Nucleus accumbens (tissue), 56 donors: ENCODE measurements at regions not wholly inside any gene's neighbourhood (a gene's known extent, or its start where the extent isn't known, plus 50 kb on each side); places are given as distances from the start of the nearest gene placed in this dataset.

Experiments used
- DNase-seq, 56 donors: peaks; one replicate each; lab custom pipeline; 2025; lab: John Stamatoyannopoulos, UW

DNA sequence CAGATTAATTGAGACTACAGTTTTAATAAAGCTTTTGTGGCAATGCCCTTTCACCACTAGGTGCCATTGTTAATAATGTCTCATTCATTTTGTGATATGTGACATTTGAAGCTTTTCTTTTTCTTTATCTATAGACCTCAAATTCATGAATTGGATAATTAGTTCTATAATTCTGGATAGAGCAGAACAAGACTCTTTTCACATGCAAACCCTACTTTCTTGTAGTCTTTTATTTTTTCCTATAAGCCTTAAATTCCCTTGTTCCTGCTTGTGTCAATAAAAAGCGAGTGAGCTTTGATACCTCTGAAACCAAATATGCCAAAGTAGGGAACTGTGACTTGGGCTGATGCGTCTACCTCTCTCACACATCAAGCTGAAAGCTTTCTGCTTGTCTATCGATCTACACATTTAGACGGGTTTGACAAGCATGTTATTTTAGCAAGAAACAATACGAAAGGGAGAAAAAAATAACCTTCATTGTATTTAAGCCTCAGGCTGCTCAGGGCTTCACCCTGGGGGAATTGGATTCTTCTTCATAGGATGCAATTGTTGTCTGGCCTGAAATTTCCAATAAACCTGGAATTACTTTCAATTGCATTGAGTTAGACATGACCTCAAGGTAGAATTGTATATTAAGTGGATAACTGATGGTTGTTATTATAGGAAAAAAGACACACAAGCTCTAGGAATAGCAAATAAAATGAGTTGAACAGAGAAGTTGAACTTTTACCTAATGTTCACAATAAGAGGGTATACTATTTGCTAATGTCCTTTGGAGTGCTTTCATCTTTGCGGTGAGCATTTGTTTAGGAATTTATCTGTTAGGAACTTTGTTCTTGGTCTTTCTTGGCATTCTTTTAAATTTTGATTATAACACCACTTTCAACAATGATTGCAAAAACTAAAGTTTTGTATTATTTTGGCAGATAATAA, 1150.2 kb upstream of the PCDH9 start:
- DNase-seq, result no peak

DNA sequence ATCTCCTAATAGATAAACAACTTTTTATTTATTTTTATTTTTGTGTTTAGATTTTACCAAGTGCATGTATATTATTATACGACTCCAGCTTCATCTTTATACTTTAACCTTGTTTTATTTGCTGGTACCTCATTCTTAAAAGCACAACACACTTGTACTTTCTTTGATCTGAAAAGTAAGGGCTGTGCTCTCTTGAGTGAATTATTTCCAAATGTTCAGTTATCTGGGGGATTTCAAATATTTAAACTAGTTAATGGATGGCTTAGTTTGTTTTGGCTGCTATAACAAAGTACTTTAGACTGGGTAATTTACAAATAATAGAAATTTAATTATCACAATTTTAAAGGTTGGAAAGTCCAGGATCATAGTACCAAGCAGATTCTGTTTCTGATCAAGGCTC, 1148.2 kb upstream of the PCDH9 start:
- no peak for DNase-seq

DNA sequence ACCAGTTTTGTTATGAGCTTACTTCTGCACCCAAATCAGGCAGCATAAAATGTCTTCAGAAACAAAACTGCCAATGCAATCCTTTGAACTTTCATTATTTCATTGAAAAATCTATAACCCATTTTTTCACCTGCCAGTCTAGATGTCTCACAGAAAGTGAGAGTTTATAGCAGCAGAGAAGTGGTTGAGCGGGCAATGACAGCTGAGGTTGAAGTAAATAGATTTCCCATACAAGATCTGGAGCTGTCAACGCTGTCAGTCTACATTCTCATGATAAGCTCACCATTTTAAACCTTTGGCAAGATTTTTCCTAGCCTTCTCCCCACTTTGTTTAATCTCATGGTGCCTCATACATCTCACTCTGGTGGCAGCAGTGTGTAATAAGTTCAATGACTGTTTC, 1144.9 kb upstream of the PCDH9 start:
- DNase-seq, result no peak

DNA sequence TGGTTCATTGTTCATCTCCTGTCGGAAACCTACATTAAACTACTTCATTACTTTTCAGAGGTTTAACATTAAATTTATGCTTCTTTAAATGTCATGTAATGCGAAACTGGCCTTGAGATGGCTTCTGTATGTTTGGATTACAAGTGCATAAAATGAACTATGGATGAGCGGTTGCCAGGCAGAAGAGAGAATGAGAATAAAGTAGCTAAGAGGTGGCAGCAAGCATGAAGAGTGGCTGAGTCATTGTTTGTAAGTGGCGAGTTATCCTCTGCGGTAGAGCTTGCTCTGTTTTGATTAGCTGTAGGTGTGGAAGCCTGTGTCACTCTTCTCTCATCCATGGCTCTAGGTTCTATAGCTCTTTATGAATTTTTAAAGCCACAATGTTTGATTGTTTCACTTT, 1139.6 kb upstream of the PCDH9 start:
- no peak for DNase-seq

DNA sequence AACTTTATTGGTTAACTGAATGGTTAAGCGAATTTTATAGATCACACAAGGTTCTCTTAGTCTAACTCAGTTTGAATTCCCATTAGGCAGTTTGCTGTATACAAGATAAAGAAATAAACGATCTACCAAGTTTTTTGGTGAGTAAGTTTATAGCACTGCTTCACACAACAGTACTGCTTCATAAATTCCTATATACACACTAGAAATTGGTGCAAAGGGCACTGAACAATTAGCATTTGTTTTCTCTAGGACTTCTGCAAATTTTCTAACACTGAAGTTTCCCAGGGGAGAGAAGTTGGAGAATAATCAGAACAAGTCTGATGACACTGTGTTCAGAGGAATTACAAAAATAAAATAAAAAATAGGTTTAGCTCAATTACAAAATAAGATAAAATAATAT, 1138.8 kb upstream of the PCDH9 start:
- no peak for DNase-seq

DNA sequence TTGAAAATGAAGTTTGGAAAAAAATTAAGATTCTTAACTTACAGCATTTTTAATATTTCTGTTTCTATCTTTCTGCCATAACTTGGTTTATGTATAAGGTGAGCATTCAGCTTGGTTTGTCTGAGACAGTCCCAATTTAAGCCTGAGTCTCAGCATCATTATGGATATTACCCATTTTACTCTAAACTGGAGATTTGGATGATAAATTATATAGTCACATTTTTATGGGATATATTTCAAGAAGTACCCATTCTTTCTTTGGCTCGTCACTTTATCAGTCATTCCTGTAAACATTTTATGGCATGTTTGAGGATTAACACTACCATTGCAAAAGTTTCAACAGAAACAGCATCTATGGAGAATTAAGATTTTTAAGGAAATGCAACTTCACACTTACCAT, 1129.0 kb upstream of the PCDH9 start:
- DNase-seq, result no peak

DNA sequence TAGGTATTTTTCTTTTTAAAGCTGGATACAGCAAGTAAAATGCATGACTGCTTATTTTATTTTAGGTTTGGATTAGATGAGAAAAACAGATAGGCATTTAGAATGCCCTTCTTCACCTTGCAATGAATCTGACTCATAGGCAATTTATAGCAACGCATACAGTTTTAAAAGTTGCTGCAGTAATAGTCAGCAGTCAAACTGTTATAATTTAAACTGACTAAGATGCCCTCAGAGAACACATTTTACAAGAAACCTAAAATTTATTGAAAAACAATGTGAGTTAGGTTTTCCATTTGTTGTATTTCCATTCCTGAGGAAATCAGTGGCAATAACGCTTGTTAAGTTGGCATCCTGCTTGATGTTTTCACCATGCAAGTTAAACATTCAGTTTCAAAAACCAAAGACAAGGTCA, 1128.2 kb upstream of the PCDH9 start:
- no peak for DNase-seq

DNA sequence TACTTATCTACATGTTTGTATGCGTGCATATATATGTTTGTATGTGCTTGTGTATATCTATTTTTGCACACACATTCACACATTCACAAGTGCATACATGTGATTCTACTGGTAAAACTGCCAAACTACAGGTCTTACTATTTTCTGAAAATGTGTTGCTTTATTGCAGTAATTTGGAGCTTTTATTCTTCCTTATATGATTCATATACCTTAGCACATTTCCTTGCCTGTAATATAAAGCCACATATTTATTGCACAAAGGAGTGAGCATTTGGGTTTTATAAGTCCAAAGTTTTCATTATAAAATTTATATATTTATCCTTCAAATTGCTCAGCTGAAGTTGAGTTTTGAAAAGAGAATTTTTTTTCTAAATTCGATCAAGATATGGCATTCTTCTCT, 1120.4 kb upstream of the PCDH9 start:
- no peak for DNase-seq

DNA sequence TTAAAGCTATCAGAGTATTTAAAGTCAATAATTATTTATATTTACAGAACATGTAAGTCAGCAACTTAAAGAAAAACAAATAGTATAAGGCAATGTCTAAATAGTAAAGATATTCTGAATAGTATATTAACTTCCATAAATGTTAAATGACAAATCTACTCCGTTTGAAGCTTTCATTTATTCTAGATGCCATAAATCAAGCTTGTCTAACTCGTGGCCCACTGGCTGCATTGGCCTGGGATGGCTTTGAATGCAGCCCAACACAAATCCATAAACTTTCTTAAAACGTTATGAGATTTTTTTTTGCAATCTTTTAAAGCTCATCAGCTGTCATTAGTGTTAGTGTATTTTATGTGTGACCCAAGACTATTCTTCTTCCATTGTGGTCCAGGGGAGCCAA, 1117.1 kb upstream of the PCDH9 start:
- no peak for DNase-seq

DNA sequence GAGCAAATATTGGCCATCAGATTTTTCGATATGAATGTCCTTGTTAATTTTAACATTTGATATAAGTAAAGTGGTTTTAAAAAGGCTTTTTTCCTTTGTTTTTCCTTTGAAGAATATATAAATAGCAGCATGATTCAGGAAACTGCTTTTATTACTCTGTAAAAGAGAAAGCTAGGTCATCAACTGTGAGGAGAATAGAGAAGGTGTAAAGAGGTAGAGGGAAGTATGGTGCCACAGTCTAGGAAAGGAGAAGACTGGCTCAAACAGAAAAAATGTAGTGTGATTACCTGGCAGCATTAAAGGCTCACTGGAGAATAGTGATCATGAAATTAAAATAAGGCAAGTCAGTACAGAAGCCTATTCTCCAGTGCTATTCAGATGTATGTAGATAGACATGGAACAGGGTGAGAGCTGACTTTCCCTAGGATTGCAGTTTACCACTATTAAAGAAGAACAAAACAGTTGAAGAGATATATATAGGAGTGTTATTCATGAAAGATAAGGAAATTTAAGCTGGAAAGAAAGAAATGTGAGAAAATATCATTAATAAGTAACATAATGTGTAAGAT, 1115.9 kb upstream of the PCDH9 start:
- no peak for DNase-seq

DNA sequence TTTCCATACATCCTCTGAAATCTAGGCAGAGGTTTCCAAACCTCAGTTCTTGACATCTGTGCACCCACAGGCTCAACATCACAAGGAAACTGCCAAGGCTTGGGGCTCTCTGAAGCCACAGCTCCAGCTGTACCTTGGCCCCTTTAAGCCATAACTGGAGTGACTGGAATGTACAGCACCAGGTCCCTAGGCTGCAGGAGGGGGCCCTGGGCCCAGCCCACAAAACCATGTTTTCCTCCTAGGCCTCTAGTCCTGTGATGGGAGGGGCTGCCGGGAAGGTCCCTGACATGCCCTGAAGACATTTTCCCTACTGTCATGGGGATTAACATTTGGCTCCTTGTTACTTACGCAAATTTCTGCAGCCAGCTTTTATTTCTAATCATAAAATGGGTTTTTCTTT, 1093.0 kb upstream of the PCDH9 start:
- no peak for DNase-seq

DNA sequence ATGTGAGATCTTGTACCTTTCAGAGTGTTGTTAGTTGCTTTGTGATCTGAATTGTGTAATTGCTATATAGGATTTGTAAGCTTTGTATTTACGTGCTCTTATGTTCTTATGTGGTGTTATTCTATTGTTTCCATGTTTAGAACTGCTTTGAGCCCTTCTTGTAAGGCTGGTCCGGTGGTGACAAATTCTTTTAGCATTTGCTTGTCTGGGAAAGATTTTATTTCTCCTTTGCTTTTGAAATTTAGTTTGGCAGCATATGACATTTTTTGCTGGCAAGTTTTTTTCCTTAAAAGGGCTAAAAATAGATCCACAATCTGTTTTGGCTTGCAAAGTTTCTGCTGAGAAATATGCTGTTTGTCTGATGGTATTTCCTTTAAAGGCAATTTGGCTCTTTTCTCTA, 1089.2 kb upstream of the PCDH9 start:
- DNase-seq, result no peak

DNA sequence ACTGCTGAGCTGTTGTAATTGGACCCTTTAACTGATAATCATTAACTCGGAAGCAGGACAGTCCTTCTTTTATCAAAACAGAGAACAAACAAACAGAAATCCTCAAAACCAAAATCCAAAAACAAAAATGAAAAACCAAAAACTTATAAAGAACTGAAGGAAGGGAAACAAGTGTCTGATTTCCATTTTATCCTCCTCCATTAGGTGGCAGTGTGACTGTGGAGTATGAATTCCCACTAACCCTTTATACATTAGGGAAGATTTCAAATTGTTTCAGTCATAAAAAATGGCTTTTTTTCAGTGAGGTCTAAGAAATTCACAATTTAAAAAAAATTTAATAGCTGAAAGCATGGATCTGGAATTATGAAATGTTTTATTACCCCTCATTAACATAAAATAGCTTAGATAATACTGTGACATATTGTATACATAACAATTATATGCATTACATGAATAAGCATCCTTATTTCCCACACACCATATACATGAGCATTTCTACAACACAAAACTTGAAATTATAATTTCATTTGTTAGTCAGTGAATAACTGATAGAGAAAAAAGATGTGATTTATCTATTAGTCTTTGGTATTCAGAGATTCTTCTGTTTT, 1074.3 kb upstream of the PCDH9 start:
- no peak for DNase-seq

DNA sequence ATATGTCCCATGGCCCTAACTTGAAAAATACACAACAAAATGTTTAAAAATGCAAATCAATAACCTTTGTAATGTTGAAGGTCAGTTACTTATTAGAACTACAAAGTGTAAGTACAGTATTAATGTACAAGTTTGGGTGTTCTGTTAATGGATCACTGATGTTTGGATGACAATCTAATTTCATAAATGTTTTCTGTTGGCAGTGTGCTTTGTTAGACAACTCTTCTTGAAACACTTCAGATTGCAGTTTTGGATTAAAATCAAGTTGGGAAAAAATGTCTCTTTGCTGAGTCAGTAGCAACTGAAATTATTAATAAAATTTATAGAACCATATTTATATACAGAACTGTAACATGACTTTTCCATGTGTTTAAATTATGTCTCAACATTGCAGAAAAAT, 1063.5 kb upstream of the PCDH9 start:
- no peak for DNase-seq

DNA sequence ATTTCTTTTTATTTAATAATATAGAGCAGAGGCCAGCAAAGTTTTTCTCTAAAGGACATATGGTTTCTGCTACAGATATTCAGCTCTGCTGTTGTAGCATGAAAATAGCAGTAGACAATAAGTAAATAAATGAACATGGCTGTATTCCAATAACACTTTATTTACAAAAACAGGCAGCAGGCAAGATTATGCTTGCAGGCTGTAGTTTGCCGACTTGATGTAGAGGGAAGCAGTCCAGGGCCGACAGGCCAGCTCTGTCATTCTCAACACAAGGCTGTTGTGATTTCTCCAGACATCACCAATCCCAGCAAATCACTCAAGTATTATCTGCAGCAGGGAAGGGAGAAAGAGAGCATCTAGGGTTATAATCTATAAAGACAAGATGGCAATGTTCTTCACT, 1062.5 kb upstream of the PCDH9 start:
- no peak for DNase-seq

DNA sequence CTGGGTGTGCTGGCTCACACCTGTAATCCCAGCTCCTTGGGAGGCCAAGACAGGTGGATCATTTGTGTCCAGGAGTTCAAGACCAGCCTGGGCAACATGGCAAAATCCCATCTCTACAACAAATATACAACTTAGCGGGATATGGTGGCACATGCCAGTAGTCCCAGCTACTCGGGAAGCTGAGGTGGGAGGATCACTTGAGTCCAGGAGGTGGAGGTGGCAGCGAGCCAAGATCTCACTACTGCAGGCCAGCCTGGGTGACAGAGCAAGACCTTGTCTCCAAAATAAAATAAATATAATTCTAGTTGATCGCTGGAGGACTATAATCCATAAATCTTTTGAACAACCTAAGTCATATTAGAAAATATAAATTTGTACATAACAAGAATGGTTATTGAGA, 1061.5 kb upstream of the PCDH9 start:
- DNase-seq, result no peak

DNA sequence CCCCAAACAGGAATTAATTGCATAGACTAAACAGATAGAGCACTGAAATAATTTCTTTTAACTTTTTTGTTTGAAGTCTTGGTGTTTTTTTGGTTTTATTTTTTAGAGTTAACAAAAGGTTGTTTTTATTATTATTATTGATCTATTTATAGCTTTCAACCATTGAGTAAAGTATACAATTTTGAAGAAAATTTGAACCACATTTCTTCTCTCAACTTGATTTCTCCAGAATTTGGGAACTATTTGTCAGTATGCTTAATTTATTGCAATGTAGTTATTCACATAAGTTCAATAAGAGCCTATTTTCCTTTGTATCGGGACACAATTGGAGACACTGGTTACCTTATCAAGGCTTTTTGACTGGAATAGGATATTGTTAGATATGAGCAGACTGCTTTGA, 1045.6 kb upstream of the PCDH9 start:
- DNase-seq, result no peak

DNA sequence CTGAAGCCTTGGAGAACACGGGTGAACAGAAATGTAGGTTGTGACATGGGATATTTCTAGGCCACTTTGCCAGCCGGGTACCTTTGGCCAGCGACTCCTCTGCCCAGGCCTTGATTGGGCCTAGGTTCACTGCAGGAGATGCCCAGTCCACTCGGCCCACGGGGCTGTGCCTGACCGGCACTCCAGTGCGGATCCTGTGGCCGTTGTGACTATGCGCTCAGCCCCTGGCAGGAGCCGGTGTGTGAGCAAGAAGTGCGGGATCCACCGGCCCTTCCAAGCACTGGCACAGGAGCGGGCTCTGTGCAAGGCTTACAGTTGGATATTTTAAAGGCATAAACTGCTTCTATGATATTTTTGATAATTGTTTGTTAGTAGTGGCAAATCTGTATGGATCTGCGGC, 1042.5 kb upstream of the PCDH9 start:
- DNase-seq, result no peak

DNA sequence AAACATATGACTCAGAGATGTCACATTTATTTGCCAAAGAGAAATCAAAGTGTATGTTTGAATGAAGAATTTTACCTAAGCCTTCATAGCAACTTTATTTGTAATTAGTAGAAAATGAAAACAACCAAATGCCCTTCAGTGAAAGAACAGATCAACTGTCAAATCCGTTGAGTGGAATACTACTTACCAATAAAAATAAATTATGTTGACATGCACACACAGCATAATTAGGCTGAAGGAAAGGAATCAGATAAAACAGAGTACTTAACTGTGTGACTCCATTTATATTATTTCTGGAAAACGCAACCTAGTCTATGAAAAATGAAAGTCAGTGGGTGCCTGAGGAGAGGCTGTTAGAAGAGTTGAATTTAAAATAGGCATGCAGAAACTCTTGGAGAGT, 1034.6 kb upstream of the PCDH9 start:
- DNase-seq, result no peak

DNA sequence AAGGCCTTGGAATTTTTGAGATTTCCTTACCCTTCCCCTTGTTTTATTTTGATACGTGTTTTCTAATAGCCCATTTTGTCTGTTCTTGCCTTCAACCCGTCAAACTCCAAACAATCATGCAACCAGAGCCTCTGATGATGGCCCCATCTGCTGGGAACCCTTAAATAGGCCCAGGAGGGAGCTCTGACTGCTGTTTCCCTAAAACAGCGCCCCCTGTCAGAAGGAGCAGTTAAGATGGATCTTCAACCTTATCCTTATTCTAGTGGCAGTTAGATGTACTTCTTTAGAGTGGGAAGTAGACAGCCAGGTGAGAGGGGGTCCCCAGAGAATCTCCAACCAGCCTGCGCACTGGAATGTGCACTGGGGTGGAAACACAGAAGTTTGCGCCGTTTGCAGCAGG, 1031.0 kb upstream of the PCDH9 start:
- no peak for DNase-seq

DNA sequence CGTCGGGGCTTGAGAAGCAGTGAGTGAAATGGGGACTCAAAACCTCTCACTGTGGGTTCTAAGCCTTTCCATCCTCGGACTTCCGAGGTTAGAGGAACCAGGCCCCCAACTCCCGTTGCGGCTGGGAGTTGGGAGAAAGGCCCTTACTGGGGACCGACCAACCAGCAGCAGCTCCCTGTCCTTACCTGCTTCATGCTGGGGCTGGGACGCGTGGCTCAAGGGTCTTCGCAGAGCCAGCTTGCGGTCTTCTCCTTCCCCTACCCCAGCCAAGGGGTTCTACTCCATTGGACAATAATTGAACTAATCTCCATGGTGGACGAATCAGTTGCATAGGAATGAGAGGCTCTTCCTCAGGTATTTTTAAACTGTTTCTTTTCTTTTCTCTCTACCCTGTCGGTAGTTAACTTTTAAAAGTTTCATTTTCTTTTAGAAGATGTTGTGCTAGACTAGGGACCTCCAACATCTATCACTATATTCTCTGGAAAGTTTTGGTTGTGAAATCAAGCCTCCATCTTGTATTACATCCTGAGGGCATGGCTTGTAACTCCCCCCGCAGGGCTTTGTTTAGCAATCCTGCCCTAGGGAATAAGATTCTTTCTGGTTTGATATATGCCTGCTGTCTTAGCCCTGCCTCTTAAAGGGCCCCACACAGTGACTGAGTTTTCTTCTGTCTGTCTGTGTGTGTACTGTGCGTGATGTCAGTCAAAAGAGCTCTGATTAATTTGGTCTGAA, 1027.1 kb upstream of the PCDH9 start:
- DNase-seq, result no peak
